K562 (cell line): ENCODE measurements at regions not wholly inside any gene's neighbourhood (a gene's known extent, or its start where the extent isn't known, plus 50 kb on each side); places are given as distances from the start of the nearest gene placed in this dataset.

Experiments
- ATAC-seq: fragments of 200-7000 bp; cut with Tn5 transposase; 3 replicates; pipeline ENCODE4 v1.9.1; 2020; ENCODE audit warnings: moderate library complexity
- BruUV-seq: library from RNA; stranded (reverse); fragments of 400-500 nt; replicated peaks from 2 replicates; lab custom pipeline; 2021; lab: Mats Ljungman, UMichigan
- CTCF ChIA-PET: fragments of 300-600 bp; formaldehyde crosslinking; extraction: SDS; loops from one replicate; lab custom pipeline; 2021; ENCODE audit warnings: low intra/inter-chr PET ratio; lab: Yijun Ruan, JAX
- POLR2A ChIA-PET: fragments of 300-600, 350-650 bp; sonication (Branson Sonifier 250); formaldehyde crosslinking; extraction: SDS; loops from one replicate; lab custom pipeline; 2021; ENCODE audit warnings: antibody characterized with exemption, inconsistent platforms; lab: Yijun Ruan, JAX
- DNase-seq, 4 experiments: peaks; one replicate each; pipeline versions ENCODE4 v3.0.0 to v3.0.0-alpha.2; 2011 to 2018; ENCODE audit warnings: low spot score in 3 of 4, mixed read lengths in 3 of 4; ENCODE audit errors: extremely low read depth in 1 of 4
- FAIRE-seq: peaks from 2 replicates; lab custom pipeline; 2011; peaks lifted over from hg19 to GRCh38; lab: Jason Lieb, UNC
- H2AFZ ChIP-seq: 2 replicates; pipeline ENCODE4 v1.6.0; 2011; ENCODE audit warnings: low read depth, low read length, control low read depth, inconsistent platforms
- H3K27ac ChIP-seq: fragments of 200-600 bp; 3 replicates; pipeline ENCODE4 v1.8.0; 2011; ENCODE audit warnings: low read depth, mild to moderate bottlenecking, control low read depth, inconsistent platforms, low read length, moderate library complexity, mixed read lengths; ENCODE audit errors: extremely low read depth
- H3K27me3 ChIP-seq, 2 experiments: fragments of 300-600 bp in 1 of 2; 2 replicates in 1 of 2; 3 replicates in 1 of 2; pipeline versions ENCODE4 v1.6.0 to v1.8.0; 2011; ENCODE audit warnings: inconsistent platforms in 2 of 2, low read length in 2 of 2, mild to moderate bottlenecking in 1 of 2, mixed read lengths in 1 of 2, moderate library complexity in 1 of 2; ENCODE audit not compliant: control insufficient read depth in 2 of 2, insufficient read depth in 2 of 2
- H3K36me3 ChIP-seq: fragments of 300-600 bp; 3 replicates; pipeline ENCODE4 v1.8.0; 2011; ENCODE audit warnings: mild to moderate bottlenecking, low read length, inconsistent platforms; ENCODE audit not compliant: control insufficient read depth, insufficient read depth
- H3K4me1 ChIP-seq, 2 experiments: fragments of 200-600 bp in 1 of 2; replicated peaks in 1 of 2; 2 replicates in 1 of 2; 3 replicates in 1 of 2; pipeline versions ENCODE4 v1.5.1 to v1.8.0; 2011; ENCODE audit warnings: inconsistent platforms in 2 of 2, low read length in 2 of 2, mild to moderate bottlenecking in 1 of 2, mixed read lengths in 1 of 2, moderate library complexity in 1 of 2; ENCODE audit not compliant: control insufficient read depth in 2 of 2, insufficient read depth in 2 of 2
- H3K4me2 ChIP-seq: 2 replicates; pipeline ENCODE4 v1.6.1; 2011; ENCODE audit warnings: low read length, control low read depth, inconsistent platforms, mixed read lengths; ENCODE audit not compliant: insufficient read depth
- H3K4me3 ChIP-seq: fragments of 200-600 bp; sonication (generic), shearing (Covaris generic); 2 replicates; pipeline ENCODE4 v1.5.1; 2016; ENCODE audit warnings: control low read depth, inconsistent platforms
- H3K79me2 ChIP-seq: fragments of 200-600 bp; 3 replicates; pipeline ENCODE4 v1.8.0; 2011; ENCODE audit warnings: low read length, inconsistent platforms; ENCODE audit not compliant: control insufficient read depth, insufficient read depth
- H3K9ac ChIP-seq, 2 experiments: 2 replicates each; pipeline versions ENCODE4 v1.6.0 to v1.6.1; 2011; ENCODE audit warnings: low read depth in 2 of 2, low read length in 2 of 2, control low read depth in 1 of 2, inconsistent platforms in 1 of 2, mild to moderate bottlenecking in 1 of 2, mixed read lengths in 1 of 2; ENCODE audit not compliant: insufficient read depth in 1 of 2
- H3K9me1 ChIP-seq: one replicate; pipeline ENCODE4 v1.6.0; 2011; ENCODE audit warnings: inconsistent platforms, mild to moderate bottlenecking, low read length, moderate library complexity; ENCODE audit not compliant: control insufficient read depth, insufficient read depth
- H3K9me3 ChIP-seq: replicated peaks from 2 replicates; pipeline ENCODE4 v1.5.1; 2011; ENCODE audit warnings: low read depth, low read length, inconsistent platforms; ENCODE audit not compliant: control insufficient read depth, insufficient read depth
- H4K20me1 ChIP-seq: replicated peaks from 2 replicates; pipeline ENCODE4 v1.6.1; 2011; ENCODE audit warnings: low read length, inconsistent platforms, mixed read lengths; ENCODE audit not compliant: control insufficient read depth, insufficient read depth
- ARID2 ChIP-seq: fragments of 450-650 bp; IDR thresholded peaks from 2 replicates; pipeline ENCODE4 v1.6.1; 2017; ENCODE audit warnings: antibody characterized with exemption, mild to moderate bottlenecking
- CBX2 ChIP-seq: fragments of 200-600 bp; sonication (generic); IDR thresholded peaks from one replicate; pipeline ENCODE4 v1.6.1; 2012; ENCODE audit warnings: mild to moderate bottlenecking, low read length, inconsistent platforms; ENCODE audit not compliant: insufficient read depth, poor library complexity, severe bottlenecking
- E2F8 ChIP-seq: fragments of 450-650 bp; IDR thresholded peaks from 2 replicates; pipeline ENCODE4 v1.7.1; 2018; ENCODE audit warnings: mild to moderate bottlenecking, low read depth; ENCODE audit not compliant: partially characterized antibody
- ERF ChIP-seq: fragments of 450-650 bp; formaldehyde crosslinking; IDR thresholded peaks from 2 replicates; pipeline ENCODE4 v1.4.0; 2020; ENCODE audit warnings: mild to moderate bottlenecking, mixed read lengths
- MCM3 ChIP-seq: fragments of 450-650 bp; IDR thresholded peaks from 2 replicates; pipeline ENCODE4 v1.6.1; 2016
- MTA3 ChIP-seq: fragments of 450-650 bp; formaldehyde crosslinking; IDR thresholded peaks from 2 replicates; pipeline ENCODE4 v1.6.1; 2017; ENCODE audit warnings: mild to moderate bottlenecking, borderline replicate concordance
- NFIC ChIP-seq: fragments of 450-650 bp; IDR thresholded peaks from 2 replicates; pipeline ENCODE4 v1.6.1; 2017; ENCODE audit warnings: mild to moderate bottlenecking, inconsistent platforms
- RBM39 ChIP-seq: fragments of 200-400 bp; formaldehyde crosslinking; optimal IDR thresholded peaks from 2 replicates; pipeline ENCODE3; 2018; ENCODE audit warnings: low read depth, low read length
- TRIM28 ChIP-seq: fragments of 450-650 bp; IDR thresholded peaks from 2 replicates; pipeline ENCODE4 v1.6.1; 2017
- U2AF2 ChIP-seq: fragments of 200-400 bp; formaldehyde crosslinking; optimal IDR thresholded peaks from 2 replicates; pipeline ENCODE3; 2017; ENCODE audit warnings: low read depth, mild to moderate bottlenecking, low read length
- ZNF23 ChIP-seq: fragments of 250-450 bp; sonication (Bioruptor Pico); IDR thresholded peaks from 2 replicates; pipeline ENCODE4 v1.4.0; 2020; ENCODE audit warnings: mild to moderate bottlenecking
- ZNF277 ChIP-seq: fragments of 250-450 bp; sonication (Bioruptor Pico); IDR thresholded peaks from 2 replicates; pipeline ENCODE4 v1.8.0; 2022; ENCODE audit warnings: inconsistent platforms, mild to moderate bottlenecking, moderate library complexity, borderline replicate concordance
- ZNF280A ChIP-seq: fragments of 450-650 bp; IDR thresholded peaks from 2 replicates; pipeline ENCODE4 v1.6.1; 2018; ENCODE audit warnings: mild to moderate bottlenecking, low read depth; ENCODE audit not compliant: partially characterized antibody
- ZNF316 ChIP-seq: fragments of 450-650 bp; IDR thresholded peaks from 2 replicates; pipeline ENCODE4 v1.6.1; 2016
- ZNF511 ChIP-seq: sonication (generic); formaldehyde crosslinking; IDR thresholded peaks from 2 replicates; pipeline ENCODE4 v1.8.0; 2022; ENCODE audit warnings: mild to moderate bottlenecking, missing genetic modification reagents
- WGBS: fragments of 100-300 bp; shearing (Covaris generic); methylation state at CpG from one replicate; pipeline ENCODE4 v1.1.6; 2016; ENCODE audit warnings: low coverage, mixed read lengths; ENCODE audit not compliant: insufficient coverage; ENCODE audit errors: missing lambda C conversion rate; 5-methylcytosine and 5-hydroxymethylcytosine counted together
- in situ Hi-C: fragments of 300-500 bp; cut with MboI; formaldehyde crosslinking; loops from 4 replicates; pipeline ENCODE4 v1.15.0; 2018; ENCODE audit warnings: inconsistent platforms, mixed read lengths
- intact Hi-C: fragments of 100-400 bp; cut with micrococcal nuclease; formaldehyde crosslinking; loops from 2 replicates; pipeline ENCODE4 v1.14.2; 2022

- no peak for TF ChIP-seq ZNF280A
These were observed 172.3 kb upstream of the PPP2R2D start (continued) for GRCh38 chr10:131728286-131729228.

GRCh38 chr10:131729361-131729760 is 171.4 kb upstream of the PPP2R2D start:
- no peak overlapping the region for H3K4me2 ChIP-seq
- no peak for FAIRE-seq
- no peak overlapping the region for H2AFZ ChIP-seq
- intact Hi-C loops (no loop called here), in situ Hi-C loops (no loop called here)
- no peaks in the 10 kb centered on the region for H3K4me1 ChIP-seq
- DNase-seq, result no peak
- no TSS peak for BruUV-seq
- 0% methylated on average over 4 of the region's 6 CpGs for WGBS
- H3K4me3 ChIP-seq, result no peak overlapping the region
- H3K79me2 ChIP-seq, result no peaks in the 10 kb centered on the region
- no peak for TF ChIP-seq CBX2
- TF ChIP-seq ARID2, result no peak
- no peak for TF ChIP-seq ZNF23 (CRISPR knock-in tag)
- TF ChIP-seq NFIC, result no peak
- no peak for TF ChIP-seq E2F8
- TF ChIP-seq ZNF316, result no peak
- TF ChIP-seq U2AF2, result no peak
- no peak for TF ChIP-seq ZNF277 (CRISPR knock-in tag)
- no peak for TF ChIP-seq RBM39
- TF ChIP-seq TRIM28, result no peak
- TF ChIP-seq ERF (CRISPR knock-in tag), result no peak
- TF ChIP-seq MTA3, result no peak
- TF ChIP-seq MCM3, result no peak
- no peak for TF ChIP-seq ZNF511 (CRISPR knock-in tag)
- no peak overlapping the region for H3K27ac ChIP-seq
- CTCF ChIA-PET, result no interaction called here
- no peak for ATAC-seq
- no peaks in the 10 kb centered on the region for H3K9me1 ChIP-seq
- no peak overlapping the region for H3K9ac ChIP-seq
- POLR2A ChIA-PET, result interaction anchor here (0.6 kb wide), 1 partner anchor 438 kb away, joined by 3 read pairs; no protein-coding TSS in a partner anchor
- H3K9me3 ChIP-seq, result no peaks in the 10 kb centered on the region
- H4K20me1 ChIP-seq, result no peaks in the 10 kb centered on the region
- no peaks in the 10 kb centered on the region for H3K36me3 ChIP-seq
- peaks cover 3 to 55% of the 10 kb centered on the region in 2 experiments; a peak in 3 of 5 replicates for H3K27me3 ChIP-seq
